GM12875 (cell line): ENCODE measurements at regions not wholly inside any gene's neighbourhood (a gene's known extent, or its start where the extent isn't known, plus 50 kb on each side); places are given as distances from the start of the nearest gene placed in this dataset.

Source experiments
- H3K4me3 ChIP-seq: one replicate; pipeline ENCODE4 v1.5.1; 2011; ENCODE audit warnings: low read depth, low read length, control low read depth
- CTCF ChIP-seq: IDR thresholded peaks from 2 replicates; pipeline ENCODE4 v1.5.1; 2011; ENCODE audit warnings: low read depth, mild to moderate bottlenecking, control low read depth, inconsistent platforms, low read length, moderate library complexity, borderline replicate concordance; ENCODE audit not compliant: insufficient read depth

GRCh38 chr20:17845701-17846475 lies 122.7 kb downstream of the SNX5 start:
- H3K4me3 ChIP-seq, result no peak overlapping the region
- TF ChIP-seq CTCF, result no peak

DNA sequence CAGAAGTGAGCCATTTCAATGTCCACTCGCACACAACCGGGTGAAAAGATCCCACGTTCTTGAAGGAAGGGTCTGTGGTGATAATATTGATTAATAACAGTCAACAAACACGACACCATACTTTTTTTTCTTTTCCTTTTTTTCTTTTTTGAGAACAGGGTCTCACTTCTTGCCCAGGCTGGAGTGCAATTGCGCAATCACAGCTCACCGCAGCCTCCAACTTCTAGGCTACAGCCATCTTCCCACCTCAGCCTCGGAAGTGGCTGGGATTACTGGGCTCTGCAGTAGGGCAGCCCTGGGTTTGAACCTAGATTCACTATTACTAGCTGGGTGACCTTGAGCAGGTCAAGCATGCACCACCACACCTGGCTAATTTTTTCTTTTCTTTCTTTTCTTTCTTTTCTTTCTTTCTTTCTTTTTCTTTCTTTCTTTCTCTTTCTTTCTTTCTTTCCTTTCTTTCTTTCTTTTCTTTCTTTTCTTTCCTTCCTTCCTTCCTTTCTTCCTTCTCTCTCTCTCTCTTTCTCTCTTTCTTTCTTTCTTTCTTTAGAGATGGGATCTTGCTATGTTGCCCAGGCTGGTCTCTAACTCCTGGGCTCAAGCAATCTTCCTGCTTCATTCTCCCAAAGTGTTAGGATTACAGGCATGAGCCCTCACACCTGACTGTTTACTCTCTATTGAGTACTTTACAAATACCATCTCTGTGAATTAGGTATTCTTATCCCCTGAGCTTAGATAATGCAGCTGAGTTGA lies 123.9 kb downstream of the SNX5 start:
- no peak overlapping the region for H3K4me3 ChIP-seq
- TF ChIP-seq CTCF, result no peak

- TF ChIP-seq CTCF, result no peak
- no peak overlapping the region for H3K4me3 ChIP-seq
Observed at GRCh38 chr20:17844133-17844429, 124.5 kb downstream of the SNX5 start.

- no peak for TF ChIP-seq CTCF
- no peak overlapping the region for H3K4me3 ChIP-seq
Observed at GRCh38 chr20:17843246-17844132, 125.1 kb downstream of the SNX5 start.

DNA sequence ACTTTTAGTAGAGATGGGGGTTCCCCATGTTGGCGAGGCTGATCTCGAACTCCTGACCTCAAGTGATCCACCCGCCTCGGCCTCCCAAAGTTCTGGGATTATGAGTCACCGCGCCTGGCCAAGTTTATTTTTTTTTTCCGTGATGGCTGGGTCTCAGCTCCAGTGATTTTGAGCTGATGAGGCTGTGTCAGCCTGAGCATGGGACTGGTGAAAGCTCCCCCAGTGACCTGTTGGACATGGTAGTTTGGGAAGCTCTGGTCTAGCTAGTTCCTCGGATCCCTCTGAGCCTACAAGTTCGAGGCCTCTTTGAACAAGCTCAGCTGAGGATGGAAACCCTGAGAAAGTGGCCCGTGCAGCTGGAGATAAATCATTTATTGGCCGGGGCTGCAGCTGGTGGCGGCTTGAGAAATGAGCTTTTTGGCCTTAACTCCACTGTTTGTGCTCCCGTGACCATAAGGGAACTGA lies 126.8 kb downstream of the SNX5 start:
- no peak overlapping the region for H3K4me3 ChIP-seq
- no peak for TF ChIP-seq CTCF

- no peak overlapping the region for H3K4me3 ChIP-seq
- TF ChIP-seq CTCF, result no peak
Observed at GRCh38 chr20:17840423-17840822, 128.2 kb downstream of the SNX5 start.
